Fibroblast of villous mesenchyme (primary cell): ENCODE measurements at regions not wholly inside any gene's neighbourhood (a gene's known extent, or its start where the extent isn't known, plus 50 kb on each side); places are given as distances from the start of the nearest gene placed in this dataset.

Experiments
- DNase-seq: peaks from one replicate; pipeline ENCODE4 v3.0.0-alpha.2; 2010; ENCODE audit warnings: low read depth
- H3K4me3 ChIP-seq: 2 replicates; pipeline ENCODE4 v1.5.1; 2011; ENCODE audit warnings: low read depth, mild to moderate bottlenecking, low read length
- CTCF ChIP-seq: IDR thresholded peaks from 2 replicates; pipeline ENCODE4 v1.5.1; 2012; ENCODE audit warnings: low read depth, mild to moderate bottlenecking, low read length; ENCODE audit not compliant: insufficient read depth

DNA sequence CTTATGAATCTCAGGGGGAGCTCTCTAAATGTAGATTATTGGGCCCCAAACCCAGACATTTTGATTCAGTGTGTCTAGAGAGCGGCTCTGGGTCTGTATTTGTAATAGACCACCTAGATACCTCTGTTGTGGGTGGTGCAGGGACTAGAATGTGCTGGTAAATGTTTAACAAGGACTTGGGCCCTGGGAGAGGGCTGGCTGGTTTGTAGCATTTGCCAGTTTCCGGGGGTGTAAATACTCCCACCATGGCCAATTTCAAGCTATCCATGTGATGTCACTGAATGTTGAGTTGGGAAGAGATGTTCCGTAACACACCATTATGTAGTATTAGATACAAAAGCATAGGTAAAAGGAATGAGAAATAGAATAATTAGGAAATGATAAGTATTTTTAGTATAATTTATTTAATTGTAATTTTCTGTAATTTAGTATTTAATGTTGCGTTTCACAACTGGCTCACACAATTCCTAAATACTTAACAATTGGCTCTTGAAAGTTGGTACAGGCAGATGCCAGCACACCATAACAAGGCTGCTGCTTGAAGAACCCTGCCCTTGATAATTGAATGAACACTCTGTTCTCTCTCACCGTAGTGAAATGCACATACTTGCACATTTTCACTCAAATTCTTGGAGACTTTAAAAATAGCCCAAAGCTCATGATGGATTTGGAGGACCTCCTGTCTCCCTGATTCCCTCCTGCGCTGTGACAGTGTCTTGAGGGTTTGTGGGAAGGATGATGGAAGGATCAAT lies 359.2 kb upstream of the PROK2 start:
- H3K4me3 ChIP-seq, result no peak overlapping the region
- no peak for DNase-seq
- TF ChIP-seq CTCF, result no peak

GRCh38 chr3:72143322-72143721 lies 358.4 kb upstream of the PROK2 start:
- H3K4me3 ChIP-seq, result no peak overlapping the region
- no peak for DNase-seq
- no peak for TF ChIP-seq CTCF

- H3K4me3 ChIP-seq, result no peak overlapping the region
- TF ChIP-seq CTCF, result no peak
- DNase-seq, result no peak
Observed at GRCh38 chr3:72142028-72142427, 357.1 kb upstream of the PROK2 start.

GRCh38 chr3:72141264-72141663 lies 356.3 kb upstream of the PROK2 start:
- no peak for TF ChIP-seq CTCF

DNA sequence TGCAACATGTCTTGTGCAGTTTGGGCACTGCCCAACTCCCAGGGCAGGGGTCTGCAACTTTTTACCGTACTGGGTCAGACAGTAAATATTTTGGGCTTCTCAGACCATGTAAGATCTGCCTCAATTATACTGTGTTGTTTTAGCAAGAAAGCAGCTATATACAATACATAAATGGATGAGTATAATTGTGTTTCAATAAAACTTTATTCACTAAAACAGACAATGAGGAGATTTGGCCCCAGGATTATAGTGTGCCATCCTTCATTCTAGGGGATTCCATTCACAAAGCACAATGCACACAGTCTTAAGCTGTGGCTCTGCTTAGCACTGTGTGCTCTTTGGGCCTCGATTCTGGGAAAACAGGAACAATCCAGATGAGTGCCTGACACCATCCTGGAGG lies 354.4 kb upstream of the PROK2 start:
- H3K4me3 ChIP-seq, result no peak overlapping the region
- TF ChIP-seq CTCF, result no peak
- no peak for DNase-seq

More at GRCh38 chr3:72141264-72141663, 356.3 kb upstream of the PROK2 start:
- H3K4me3 ChIP-seq, result no peak overlapping the region
- no peak for DNase-seq

- no peak for TF ChIP-seq CTCF
- no peak overlapping the region for H3K4me3 ChIP-seq
- DNase-seq, result no peak
Observed at GRCh38 chr3:72137865-72138861, 353.2 kb upstream of the PROK2 start.
